GM18858 (cell line): ENCODE measurements at regions not wholly inside any gene's neighbourhood (a gene's known extent, or its start where the extent isn't known, plus 50 kb on each side); places are given as distances from the start of the nearest gene placed in this dataset.

ENCODE experiments used
- ATAC-seq: cut with Tn5 transposase; IDR thresholded peaks from one replicate; pipeline ENCODE4 v1.9.1; 2021; ENCODE audit not compliant: unreplicated experiment

DNA sequence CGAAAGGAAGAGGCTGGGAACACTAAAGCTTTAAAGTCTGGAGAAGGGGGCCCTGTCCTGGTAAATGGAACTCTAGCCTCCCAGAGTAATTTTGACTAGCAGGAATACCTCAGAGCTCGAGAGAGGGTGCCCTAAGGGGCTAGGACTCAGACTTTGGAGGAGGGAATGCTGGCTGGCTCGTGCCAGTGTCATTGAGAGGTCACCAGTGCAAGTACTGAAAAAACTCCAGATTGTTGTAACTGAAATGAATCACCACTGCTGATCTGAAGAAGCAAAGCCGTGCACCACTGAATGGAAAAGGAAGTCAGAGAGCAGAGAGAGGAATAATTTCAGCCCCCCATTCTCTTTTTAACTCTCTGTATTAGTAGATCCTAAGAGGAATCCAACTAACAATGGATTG is 690.2 kb downstream of the FAT4 start:
- no peak for ATAC-seq

DNA sequence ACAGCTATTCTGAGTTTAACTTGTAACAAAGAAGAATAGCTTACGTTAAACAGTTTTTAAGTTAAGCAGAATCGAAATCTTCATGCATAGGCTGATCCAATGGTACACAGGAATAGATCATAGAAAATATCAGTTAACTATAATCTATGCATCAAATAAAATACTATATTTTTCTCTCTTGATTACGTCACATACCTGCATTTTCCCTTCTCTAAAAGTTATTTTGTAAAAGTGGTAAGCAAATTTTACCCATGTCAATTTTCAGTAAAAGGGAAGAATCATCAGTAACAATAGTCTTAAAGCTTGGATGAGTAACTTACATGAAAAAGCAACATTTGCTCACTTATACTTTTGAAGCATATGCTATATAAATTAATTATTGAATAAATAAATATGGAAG is 692.4 kb downstream of the FAT4 start:
- ATAC-seq, result no peak

DNA sequence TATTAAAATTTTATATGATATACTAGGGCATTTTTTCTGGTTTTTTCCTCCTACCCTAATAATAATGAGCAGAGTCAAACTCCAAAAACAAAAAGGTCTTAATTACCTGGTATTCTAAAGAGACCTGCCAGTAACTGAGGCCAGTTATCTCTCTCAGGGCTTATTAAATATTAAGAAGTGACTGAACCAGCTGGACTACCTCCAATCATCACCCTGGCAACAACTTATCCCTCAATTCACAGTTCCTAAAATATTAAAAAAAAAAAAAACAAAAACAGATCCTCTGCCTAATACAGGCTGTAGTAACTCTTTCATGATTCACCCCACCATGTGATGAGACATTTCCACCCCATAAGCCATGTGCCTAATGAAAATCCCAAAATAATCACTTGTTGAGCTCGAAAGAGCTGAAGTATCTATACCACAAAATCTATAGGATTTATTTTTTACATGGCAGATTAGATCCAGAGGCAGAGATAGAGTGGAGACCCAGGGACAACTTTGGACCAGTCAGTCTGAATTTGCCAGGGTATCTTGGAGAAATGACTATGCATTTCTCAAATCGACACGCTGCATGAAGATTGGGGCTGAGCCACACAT is 698.0 kb downstream of the FAT4 start:
- no peak for ATAC-seq

DNA sequence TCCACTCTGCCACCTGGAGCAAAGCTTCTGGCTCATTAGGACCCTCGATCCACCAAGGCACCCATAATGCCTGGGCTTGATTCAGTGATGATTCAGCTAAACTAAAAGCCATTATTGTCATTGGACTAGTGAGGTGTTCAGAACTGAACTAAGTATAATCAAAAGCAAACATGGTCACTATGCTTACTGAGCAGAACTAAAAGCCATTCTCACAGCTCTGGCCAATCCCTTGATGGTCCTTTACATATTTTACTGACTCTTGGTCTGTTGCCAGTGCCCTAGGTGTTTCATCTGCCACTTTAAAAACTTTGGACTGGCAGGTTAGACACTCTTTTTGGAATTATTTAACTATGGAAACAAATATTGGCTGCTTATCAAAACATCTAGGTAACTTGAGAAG is 703.5 kb downstream of the FAT4 start:
- no peak for ATAC-seq

DNA sequence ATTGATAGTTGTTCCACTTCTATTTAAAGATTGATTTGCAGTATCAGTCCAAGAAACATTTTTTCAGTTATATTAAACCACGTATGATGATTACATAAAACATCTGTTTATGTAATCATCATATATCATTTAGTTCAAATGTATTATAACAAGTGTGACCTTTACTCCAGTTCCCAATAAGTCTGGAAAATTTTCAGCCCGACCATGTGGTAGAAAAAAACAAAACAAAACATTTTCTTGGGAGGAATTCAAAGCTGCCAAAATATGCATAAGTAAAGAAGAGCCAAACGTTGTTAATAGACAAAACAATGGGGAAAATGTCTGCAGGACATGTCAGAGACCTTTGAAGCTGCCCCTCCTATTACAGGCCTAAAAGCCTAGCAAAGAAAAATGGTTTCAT is 709.1 kb downstream of the FAT4 start:
- ATAC-seq, result no peak

DNA sequence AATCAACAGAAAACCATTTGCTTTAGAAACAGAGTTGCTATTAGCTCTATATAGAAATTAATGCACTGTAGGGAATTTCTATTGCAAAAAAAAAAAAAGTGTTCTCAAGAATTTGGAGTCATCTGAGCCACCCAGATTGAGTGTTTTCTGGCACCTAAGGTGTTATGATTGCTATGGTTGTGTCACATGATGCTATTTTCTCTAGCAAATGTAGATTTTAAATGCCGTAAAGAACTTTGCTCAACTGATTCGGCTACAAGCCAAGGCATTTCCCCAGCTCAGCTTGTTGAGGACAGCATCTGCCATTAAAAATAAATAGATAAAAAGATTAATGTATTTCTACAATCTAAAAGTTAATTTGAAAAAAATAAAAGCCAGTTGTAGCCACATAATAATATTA is 712.8 kb downstream of the FAT4 start:
- no peak for ATAC-seq

DNA sequence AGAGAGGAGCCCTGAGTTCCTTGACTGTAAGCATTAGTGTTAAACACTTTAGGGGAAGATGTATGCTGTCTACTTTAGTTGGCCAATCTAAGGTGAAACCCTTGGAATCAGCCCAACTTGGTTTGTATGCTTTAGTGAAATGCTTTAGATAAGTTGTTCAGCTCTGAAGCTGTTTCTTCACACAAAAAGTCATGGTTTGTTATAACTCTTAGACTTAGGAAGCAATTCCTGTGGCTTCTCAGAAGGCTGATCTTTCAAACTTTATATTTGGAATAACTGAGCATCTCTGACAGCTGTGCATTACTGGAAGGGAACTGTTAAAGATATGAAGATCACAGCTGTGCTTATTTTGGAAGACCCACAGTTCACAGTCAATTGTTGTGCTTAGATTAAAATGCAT is 714.1 kb downstream of the FAT4 start:
- ATAC-seq, result no peak

DNA sequence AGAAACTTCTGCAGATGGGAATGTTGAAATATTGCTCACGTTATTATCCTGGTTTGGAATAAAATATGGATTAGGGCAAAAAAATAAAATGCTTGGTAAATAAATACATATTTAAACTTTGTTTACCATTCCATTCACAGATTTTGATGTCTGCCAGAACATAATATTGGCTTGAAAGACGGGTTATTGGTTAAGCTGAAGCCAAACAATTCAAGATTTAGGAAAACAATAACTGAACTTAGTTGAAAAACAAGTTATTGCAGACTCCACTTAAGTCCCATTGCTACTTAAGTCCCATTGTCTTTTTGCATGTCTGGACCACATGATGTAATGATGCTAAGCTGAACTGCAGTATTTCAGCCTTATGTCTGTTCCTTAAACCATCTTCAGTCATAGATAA is 722.5 kb downstream of the FAT4 start:
- ATAC-seq, result no peak

DNA sequence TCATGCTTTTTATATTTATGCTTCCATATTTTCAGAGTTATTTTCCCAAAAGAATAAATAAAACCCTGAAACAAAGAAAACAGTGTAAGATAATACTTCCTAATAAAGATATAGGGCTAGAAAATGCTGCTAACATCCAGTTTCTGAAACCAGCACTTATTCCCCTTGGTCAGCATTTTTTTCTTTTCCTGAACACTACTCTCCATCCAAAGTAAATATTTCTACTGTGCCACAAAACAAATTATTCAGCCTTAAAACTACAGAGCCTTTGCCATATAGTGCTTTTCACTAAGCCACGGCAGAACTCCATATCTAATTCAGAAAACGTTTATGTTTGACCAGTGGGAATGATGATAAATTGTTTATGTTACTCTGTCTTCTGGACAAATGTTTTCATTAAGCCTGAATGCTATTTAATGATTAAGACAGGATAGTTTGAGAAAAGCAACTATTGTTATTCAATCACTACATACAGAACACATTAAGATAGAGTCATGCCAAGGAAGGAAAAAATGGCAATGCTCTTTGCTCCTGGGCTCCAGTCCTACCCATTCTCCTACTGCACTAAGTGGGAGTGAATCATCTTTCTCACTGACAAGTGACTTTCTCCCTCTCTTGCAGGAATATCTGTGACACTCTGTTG is 723.9 kb downstream of the FAT4 start:
- ATAC-seq, result no peak

DNA sequence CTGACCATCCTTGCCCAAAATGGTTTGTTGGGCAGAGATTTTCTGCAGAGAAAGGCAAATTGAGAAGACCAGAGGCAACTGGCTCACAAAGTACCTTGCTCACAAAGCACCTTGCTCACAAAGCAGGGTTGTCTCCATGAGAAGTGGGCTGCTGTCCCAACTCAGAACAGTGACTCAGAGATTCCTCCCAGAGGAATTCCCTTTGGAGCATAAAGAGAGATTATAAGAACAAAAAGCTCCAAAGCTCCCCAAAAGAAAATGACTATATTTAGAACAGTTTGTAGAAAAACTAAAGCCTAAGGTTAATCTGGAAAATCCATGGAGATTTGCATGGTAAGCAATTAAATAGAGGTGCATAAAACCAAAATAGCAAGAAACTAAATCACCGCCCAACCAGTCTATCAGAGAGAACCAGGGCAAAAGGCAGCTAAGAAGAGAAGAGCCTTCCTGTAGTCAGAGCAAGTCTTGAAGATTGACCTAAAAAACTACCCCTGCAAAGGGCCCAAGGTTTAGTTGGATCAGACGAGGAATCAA is 731.4 kb downstream of the FAT4 start:
- ATAC-seq, result no peak

DNA sequence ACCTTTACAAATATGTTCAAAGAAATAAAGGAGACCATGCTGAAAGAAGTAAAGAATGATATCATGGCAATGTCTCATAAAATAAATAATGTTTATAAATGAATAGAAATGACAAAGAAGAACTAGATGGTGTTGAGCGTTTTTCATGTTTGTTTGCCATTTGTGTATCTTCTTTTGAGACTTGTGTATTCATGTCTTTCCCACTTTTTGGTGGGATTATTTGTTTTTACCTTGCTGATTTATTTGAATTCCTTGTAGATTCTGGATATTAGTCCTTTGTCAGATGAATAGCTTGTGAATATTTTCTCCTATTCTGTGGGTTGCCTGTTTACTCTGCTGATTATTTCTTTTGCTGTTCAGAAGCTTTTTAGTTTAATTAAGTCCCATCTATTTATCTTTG is 732.4 kb downstream of the FAT4 start:
- ATAC-seq, result no peak

DNA sequence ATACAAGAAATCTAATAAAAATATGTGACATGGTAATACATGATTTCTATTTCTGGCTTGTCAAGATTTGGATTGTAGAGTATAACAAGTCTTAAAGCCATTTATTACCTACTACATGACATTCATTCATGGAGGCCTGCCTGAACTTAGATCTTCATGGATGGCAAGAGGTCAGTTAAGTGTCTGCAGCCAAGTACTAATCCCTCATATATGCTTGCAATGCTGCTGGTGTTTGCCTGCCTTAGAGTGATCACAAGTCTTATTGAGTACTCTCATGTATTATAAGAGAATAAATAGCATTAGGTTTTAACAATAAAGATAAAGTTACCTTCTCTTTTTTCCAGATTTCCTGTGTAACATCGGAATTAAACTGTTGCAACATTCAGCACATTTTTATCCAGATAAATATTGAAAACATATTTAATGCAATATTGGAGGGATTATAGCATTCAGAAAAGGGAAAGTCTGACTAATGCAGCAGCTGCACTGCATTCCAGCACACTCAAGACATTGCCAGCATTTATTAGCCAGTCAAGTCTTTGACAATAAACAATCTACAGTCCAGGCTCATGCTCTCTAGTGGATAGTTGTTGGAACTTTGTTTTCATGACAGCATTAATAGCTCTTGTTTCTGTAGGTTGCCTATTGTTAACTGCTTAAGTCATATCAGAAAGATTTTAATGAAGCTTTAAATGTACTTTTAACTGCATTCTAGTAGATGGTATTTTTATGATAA is 737.1 kb downstream of the FAT4 start:
- no peak for ATAC-seq

DNA sequence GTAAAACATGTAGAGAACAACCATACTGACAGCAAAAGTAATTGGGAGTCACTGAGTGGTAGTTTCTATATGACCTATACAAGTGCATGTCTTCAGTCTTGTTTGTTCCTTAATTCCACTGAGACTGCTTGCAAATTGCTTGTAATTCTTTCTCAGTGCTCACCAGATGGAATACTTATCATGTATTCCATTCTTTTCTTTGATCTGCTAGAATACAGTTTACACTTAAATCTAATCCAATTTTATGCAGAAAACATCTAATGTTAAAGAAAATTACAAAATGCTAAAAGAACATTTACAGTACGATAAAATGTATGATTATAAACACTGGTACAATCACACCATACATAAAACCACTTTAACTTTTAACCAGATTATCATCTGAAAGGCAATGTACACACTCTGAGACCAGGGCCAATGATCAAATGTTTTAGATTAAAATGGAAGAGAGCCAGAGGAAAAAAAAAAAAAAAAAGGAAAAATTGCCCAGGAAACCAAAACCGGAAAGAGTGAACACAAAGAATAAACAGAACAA is 741.4 kb downstream of the FAT4 start:
- ATAC-seq, result no peak

DNA sequence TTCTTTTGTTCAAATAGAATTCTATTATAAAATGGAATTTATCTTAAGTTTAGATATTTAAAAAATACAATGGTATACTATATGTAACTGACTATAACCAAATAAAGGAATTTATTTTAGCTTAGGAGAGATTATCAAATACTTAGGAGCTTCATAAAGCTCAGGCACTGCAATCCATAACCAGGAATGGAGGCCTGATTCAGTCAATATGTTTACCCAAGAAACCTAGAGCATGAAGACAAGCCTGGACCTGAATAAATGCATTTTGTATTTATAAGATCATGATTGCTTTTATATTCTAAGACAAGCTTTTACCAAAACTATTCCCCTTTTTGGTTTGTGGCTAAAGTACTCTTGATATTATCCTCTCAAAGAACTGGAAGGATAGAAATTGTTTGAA is 742.6 kb downstream of the FAT4 start:
- no peak for ATAC-seq

DNA sequence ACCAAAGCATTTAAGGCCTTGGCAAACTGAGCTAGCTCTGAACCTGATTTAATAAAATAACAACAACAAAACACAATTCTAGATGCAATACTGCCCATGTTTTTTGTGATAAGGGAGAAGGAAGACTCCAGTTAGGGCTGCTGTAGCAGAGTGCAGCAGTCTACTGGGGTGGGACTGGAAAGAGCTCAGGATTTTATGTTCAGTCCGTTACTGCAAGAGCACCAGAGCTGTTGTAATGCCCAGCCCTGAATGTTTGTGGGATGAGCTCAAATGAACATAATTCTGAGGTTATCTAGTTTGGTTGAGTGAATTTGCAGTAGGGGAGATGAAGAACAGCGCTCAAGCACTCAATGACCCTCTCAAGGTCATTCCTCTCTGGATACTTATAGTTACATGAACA is 743.8 kb downstream of the FAT4 start:
- ATAC-seq, result no peak

DNA sequence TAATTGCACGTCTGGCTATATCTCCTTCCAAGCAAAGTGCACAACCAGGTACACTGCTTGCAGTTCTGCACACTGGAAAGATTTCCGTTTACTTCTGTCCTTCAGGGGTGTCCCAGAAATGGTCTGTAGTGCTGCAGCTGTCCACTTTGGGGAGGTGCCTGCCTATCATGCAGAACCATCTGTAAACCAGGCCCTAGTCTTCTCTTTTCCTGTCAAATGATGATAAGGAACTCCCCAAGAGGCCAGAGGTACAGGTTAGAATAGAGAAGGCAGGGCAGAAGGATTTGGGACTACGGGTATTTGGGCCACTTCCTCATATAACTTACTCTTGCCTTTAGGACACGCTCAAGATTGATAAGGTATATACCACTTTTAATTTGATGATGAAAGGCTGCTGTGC is 746.9 kb downstream of the FAT4 start:
- no peak for ATAC-seq

DNA sequence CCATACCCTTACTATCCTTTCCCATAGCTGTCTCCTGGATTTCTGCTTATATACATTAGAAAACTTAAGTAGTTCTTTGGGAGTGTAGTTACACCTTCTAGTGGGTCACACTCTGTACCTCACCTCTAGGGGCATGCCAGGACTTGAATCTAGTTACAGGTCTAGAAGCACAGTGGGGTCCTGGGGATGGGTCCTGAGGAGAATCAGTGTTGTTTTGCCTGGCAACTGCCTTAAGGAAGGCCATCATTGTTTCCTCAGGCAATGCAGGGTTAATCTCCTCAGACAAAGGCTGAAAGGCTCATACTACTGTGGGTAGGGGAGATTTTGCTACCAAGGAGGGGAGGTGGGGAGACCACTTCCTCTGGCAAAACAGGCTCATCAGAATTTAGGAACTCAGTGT is 750.3 kb downstream of the FAT4 start:
- no peak for ATAC-seq

DNA sequence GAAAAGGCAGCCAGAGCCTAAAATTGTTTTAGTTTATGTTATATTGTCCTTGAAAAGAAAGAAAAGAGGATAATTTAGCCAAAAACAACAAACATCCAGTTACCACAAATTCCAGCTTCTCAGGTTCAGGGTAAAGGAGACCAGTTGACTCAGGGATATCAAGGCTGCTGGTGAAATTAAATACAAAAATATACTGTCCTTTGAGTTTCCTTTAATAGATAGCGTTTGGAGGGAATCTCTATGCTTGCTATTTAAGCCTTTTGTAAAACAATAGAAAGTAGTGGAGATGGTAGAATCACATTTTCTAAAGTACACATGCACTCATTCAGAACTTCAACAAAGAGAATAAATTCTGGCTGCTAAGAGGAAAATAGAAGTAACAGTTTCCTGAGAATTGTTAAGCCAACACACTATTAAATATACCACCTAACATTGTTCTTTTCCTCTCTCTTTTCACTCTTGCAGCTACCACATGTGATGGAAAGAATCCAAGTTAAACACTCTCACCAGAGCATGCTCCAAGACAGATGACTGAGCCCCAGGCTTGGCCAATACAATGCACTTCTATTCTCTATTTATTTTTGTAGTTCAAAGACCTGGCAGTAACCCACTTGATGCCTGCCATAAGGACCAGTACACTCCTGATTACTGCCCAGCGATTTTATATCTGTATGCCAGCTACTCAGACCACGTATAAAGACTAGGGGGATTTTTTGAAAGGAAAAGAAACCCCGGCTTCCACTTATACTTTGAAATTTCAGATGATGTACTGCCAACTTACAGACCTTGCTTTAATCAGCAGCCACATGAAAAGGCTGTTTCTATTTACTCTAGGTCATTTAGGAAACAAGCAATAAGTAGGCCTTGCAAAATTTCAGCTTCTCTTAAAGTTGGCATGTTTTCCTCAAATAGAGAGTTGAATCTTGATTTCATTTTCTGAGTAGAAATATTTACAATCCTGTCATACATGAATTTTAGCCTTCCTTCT is 756.9 kb downstream of the FAT4 start:
- no peak for ATAC-seq

DNA sequence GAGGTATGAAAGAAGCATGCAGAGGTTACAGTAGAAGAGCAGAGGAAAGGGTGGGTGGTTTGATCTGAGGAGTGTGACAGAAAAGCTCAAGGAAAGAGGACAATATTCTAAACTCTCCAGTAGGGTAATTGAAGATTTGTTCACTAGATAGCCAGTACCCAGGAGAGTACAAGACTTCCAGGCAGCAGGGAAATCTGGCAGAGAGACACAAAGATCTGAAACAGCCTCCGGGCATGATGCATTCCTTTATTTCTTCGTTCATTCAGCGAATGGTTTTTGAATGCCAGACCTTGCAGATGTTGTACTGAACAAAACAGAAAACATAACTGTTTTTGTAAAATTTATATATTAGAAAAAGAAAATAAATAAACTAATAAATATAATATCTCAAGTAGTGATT is 766.6 kb downstream of the FAT4 start:
- no peak for ATAC-seq

DNA sequence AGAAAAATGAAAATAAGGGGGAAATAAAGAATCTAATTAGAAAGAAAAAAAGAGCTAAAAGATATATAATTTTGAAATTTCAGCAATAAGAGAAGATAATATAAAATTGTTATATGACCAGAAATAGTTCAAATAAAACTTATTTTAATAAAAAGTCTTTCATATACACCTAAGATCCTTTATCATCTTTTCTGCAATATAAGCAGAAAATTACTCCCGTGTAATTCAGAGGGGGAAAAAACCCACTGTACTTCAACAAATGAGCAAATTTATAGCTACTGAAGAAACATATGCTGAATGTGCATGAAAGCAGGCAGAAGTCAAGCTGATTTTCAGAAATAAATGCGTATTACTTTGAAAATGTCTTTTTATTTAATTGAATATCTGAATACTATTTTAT is 771.3 kb downstream of the FAT4 start:
- no peak for ATAC-seq

DNA sequence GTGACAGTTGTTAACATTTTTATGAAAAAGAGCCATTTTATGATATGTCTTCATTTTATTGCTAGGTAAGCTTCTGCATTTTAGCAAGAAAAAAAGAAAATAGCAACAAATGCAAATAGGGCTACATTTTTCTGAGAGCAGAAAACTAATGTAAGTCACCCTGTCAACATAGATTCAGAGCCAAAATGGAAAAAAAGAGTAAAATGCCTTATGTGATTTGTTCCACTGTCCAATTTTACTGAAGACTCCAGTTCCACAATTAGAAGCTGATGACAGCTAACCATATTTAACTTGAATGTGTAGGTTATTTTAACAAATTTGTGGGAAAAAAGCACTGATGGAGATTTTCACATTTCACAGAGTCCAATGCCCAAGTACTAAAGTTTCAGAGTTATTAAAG is 772.3 kb downstream of the FAT4 start:
- ATAC-seq, result no peak
